Kidney glomerular epithelial cell (primary cell): ENCODE measurements at regions not wholly inside any gene's neighbourhood (a gene's known extent, or its start where the extent isn't known, plus 50 kb on each side); places are given as distances from the start of the nearest gene placed in this dataset.

Experiments
- DNase-seq: peaks from one replicate; lab custom pipeline; 2025; lab: John Stamatoyannopoulos, UW

DNA sequence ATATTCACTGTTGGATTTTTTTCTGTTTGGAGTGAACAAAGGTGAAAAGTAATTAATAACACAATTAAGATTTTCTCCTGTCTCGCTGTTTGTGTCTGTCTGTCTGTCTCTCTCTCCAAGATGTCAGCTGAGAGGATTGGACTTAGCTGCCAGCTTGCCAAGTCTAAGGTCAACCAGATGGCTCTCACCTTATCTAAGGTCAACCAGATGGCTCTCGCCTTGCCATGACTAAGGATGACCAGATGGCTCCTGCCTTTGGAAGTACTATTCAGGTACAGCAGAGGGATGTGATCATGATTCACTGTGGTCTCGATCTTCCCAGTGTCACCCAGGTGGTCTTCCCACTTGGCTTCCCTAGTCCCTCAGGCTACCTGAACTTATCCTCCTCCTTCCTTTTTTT is 1436.4 kb downstream of the UQCRFS1 start:
- no peak for DNase-seq

DNA sequence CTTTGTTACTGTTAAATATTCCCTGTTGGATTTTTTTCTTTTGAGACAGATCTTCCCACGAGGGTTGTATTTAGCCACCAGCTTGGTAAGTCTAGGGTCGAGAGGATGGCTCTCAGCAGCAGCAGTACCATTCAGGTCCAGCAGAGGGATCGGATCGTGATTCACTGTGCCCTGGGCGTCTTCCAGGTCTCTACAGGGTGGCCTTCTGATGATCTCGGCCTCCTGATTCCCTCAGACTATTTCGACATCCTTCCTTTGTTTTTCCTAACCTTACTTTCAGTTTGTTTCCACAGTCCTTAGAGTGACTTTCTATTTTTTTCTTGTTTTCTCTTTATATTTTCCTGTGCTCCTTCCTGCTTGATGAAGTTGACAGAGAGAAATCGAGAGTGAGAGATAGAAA is 1436.9 kb downstream of the UQCRFS1 start:
- no peak for DNase-seq

DNA sequence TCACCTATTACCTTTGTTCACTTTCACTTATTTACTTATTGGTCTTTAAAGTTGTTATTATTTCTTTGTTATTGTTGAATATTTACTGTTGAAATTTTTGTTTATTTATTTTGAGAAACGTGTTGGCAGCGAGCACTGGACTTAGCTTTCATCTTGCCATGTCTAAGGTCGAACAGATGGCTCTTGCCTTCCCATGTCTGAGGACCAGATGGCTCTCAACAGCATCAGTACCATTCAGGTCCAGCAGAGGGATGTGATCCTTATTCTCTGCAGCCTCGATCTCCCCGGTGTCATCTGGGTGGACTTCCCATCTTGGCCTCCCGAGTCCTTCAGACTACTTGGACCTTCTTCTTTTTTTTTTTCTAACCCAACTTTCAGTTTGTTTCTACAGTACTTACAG is 1437.6 kb downstream of the UQCRFS1 start:
- no peak for DNase-seq

DNA sequence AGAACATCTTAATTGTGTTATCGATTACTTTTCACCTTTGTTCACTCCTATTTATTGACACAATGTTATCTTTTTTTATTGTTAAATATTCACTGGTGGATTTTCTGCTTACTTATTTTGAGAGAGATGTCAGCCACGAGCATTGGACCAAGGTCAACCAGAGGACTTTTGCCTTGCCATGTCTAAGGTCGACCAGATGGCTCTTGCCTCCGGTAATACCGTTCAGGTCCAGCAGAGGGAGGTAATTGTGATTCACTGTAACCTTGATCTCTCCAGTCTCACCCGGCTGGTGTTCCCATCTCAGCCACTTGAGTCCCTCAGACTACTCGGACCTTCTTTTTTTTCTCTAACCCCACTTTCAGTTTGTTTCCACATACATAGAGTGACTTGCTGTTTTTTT is 1438.1 kb downstream of the UQCRFS1 start:
- no peak for DNase-seq

DNA sequence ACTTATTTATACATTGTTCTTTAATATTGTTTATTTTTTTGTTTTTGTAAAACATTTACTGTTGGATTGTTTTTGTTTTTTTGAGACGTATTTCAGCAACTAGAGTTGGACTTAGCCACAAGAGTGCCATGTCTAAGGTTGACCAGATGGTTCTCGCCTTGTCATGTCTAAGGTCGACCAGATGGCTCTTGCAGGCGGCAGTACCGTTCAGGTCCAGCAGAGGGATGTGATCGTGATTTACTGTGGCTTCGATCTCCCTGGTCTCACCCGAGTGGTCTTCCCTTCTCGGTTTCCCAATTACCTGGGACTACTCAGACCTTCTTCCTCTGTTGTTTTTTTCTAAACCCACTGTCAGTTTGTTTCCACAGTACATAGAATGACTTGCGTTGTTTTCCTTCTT is 1438.6 kb downstream of the UQCRFS1 start:
- no peak for DNase-seq

DNA sequence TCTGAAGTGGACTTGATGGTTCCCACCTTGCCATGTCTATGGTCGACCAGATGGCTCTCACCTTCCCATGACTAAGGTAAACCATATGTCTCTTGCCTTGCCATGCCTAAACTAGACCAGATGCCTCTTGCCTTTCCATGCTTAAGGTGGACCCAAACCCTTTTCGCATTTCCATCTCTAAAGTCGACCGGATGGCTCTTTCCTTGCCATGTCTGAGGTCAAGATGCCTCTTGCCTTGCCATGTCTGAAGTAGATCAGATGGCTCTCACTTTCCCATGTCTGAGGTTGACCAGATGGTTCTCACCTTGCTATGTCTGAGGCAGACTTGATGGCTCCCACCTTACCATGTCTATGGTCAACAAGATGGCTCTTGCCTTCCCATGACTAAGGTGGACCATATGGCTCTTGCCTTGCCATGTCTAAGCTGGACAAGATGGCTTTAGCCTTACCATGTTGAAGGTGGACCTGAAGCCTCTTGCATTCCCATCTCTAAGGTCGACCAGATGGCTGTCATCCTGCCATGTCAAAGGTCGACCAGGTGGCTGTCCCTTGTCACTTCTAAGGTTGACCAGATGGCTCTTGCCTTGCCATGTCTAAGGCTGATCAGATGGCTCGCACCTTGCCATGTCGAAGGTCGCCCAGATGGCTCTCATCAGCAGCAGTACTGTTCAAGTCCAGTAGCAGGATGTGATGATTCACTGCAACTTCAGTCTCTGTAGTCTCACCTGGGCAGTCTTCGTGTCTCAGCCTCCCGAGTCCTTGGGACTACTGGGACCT is 1439.4 kb downstream of the UQCRFS1 start:
- no peak for DNase-seq

DNA sequence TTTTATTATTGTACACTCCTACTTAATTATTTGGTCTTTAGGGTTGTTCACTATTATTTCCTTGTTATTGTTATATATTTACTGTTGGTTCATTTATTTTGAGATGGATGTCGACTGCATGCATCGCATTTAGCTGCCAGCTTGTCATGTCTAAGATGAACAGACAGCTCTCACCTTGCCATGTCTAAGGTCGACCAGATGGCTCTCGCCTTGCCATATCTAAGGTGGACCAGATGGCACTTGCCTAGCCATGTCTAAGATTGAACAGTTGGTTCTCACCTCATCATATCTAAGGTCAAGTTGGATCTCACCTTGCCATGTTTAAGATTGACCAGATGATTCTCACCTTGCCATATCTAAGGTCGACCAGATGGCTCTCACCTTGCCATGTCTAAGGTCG is 1440.9 kb downstream of the UQCRFS1 start:
- no peak for DNase-seq

DNA sequence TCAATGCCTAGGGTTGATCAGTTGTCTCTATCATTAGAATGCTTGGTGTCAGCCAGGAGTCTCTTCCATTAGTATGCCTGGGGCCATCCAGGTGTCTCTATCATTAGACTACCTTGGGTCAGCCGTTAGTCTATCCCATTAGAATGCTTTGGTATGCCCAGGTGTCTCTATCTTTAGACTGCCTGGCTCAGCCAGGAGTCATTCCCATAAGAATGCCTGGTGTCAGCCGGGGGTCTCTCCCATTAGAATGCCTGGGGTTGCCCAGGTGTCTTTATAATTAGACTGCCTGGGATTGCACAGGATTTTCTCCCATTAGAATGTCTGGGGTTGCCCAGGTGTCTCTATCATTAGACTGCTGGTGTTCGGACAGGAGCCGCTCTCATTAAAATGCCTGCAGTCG is 1442.9 kb downstream of the UQCRFS1 start:
- DNase-seq, result no peak

DNA sequence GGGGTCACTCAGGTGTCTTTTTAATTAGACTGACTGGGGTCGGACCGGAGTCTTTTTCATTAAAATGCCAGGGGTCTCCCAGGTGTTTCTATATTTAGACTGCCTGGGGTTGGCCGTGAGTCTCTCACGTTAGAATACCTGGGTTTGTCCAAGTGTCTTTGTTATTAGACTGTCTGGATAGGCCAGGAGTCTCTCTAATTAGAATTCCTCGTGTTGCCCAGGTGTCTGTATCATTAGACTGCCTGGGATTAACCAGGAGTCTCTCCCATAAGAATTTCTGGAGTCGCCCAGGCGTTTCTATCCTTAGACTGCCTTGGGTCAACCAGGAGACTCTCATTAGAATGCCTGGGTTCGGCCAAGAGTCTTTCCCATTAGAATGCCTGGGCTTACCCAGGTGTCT is 1445.7 kb downstream of the UQCRFS1 start:
- DNase-seq, result no peak

DNA sequence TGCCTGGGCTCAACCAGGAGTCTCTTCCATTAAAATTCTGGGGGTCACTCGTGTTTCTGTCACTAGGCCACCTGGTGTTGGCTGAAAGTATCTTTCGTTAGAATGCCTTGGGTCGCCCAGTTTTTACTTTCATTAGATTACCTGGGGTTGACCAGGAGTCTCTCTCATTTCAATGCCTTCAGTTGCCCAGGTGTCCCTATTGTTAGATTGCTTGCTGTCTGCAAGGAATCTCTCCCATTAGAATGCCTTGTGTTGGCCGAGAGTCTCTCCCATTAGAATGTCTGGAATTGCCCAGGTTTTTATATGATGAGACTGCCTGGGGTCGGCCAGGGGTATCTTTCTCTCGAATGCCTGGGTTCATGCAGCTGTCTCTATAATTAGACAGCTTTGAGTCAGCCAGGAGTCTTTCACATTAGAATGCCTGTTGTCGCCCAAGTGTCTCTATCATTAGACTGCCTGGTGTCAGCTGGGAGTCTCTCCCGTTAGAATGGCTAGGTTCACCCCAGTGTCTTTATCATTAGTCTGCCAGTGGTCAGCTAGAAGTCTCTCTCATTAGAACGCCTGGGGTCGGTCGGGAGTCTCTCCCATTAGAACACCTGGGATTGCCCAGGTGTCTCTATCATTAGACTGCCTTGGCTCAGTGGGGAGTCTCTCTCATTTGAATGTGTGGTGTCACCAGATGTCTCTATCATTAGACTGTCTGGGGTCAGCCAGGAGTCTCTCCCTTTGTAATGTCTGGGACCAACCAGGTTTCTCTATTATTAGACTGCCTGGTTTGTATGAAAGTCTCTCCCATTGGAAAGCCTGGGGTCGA is 1446.8 kb downstream of the UQCRFS1 start:
- DNase-seq, result no peak

DNA sequence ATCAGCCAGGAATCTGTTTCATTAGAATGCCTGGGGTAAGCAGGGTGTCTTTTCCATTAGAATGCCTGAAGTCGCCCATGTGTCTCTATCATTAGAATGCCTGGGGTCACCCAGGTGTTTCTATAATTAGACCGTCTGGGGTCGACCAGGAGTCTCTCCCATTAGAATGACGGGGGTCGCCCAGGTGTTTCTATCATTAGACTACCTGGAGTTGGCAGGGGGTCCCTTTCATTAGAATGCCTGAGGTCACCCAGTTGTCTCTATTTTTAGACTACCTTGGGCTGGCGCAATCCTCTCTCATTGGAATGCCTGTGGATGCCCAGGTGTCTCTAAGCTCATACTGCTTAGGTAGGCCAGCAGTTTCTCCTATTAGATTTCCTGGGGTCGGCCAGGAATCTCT is 1447.6 kb downstream of the UQCRFS1 start:
- no peak for DNase-seq

DNA sequence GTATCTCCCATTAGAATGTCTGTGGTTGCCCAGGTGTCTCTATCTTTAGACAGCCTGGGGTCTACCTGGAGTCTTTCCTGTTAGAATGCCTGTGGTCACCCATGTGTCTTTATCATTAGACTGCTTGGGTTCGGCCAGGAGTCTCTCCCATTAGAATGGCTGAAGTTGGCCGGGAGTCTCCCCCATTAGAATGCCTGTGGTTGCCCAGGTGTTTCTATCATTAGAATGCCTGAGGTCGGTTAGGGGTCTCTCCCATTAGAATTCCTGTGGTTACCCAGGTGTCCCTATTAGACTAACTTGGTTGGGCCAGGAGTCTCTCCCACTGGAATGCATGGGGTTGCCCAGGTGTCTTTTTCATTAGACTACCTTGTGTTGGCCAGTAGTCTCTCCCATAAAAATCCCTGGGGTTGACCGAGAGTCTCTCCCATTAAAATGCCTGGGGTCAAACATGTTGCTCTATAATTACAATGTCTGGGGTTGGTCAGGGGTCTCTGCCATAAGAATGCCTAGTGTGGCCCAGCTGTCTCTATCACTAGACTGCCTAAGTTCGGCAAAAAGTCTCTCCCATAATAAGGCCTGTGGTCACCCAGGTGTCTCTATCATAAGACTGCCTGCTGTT is 1448.7 kb downstream of the UQCRFS1 start:
- no peak for DNase-seq

DNA sequence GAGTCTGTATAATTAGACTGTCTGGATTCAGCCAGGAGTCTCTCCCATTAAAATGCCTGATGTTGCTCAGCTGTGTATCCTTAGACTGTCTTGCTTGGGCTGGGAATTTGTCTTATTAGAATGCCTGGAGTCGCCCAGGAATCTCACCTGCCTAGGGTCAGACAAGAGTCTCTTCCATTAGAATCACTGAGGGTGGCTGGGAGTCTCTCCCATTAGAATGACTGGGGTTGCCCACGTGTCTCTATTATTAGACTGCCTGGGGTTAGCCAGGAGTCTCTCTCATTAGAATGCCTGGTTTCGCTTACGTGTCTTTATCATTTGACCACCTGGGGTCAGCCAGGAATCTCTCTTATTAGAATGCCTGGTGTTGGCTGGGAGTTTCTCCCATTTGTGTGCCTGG is 1450.0 kb downstream of the UQCRFS1 start:
- no peak for DNase-seq

DNA sequence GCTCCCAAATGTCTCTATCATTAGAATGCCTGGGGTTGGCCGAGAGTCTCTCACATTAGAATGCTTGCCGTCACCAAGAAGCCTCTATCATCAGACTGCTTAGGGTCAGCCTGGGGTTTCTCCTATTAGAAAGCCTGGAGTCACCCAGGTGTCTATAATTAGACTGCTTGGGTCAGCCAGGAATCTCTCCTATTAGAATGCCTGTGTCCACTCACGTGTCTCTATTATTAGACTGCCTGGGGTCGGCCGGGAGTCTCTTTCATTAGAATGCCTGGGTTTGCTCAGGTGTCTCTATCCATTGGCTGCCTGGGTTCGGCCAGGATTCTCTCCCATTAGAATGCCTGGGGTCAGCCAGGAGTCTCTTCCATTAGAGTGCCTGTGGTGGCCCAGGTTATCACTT is 1453.1 kb downstream of the UQCRFS1 start:
- no peak for DNase-seq

DNA sequence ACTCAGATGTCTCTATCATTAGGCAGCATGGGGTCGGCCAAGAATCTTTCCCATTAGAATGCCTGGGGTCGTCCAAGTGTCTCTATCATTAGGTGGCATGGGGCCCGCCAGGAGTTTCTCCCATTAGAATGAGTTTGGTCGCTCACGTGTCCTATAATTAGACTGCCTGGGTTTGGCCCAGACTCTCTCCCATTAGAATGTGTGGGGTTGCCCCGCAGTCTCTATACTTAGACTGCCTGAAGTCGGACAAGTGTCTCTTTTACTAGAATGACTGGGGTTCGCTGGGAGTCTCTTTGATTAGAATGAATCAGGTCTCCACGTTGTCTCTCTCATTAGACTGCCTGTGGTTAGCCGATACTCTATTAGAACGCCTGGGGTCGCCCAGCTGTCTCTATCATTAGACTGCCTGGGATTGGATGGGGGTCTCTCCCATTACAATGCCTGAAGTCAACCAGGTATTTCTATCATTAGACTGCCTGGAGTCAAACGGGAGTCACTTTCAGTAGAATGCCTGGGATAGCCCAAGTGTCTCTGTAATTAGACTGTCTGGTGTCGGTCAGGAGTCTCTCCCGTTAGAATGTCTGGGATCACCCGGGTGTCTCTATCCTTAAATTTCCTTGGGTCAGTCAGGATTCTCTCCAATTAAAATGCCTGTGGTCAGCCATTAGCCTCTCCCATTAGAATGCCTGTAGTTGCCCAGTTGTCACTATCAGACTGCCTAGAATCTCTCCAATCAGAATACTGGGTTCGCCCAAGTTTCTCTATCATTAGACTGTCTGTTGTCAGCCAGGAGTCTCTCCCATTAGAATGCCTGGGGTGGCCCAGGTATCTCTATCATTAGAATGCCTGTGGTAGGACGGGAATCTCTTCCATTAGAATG is 1454.1 kb downstream of the UQCRFS1 start:
- no peak for DNase-seq

DNA sequence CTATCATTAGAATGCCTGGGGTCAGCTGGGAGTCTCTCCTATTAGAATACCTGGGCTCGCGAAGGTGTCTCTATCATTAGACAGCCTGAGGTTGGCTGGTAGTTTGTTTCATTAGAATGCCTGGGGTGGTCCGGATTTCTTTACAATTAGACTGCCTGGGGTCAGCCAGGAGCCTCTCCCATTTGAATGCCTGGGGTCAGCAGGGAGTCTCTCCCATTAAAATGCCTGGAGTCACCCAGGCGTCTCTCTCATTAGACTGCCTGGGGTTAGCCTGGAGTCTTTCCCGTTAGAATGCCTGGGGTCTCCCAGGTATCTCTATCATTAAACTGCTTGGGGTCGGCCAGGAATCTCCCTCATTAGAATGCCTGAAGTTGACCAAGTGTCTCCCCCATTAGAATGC is 1458.3 kb downstream of the UQCRFS1 start:
- no peak for DNase-seq

DNA sequence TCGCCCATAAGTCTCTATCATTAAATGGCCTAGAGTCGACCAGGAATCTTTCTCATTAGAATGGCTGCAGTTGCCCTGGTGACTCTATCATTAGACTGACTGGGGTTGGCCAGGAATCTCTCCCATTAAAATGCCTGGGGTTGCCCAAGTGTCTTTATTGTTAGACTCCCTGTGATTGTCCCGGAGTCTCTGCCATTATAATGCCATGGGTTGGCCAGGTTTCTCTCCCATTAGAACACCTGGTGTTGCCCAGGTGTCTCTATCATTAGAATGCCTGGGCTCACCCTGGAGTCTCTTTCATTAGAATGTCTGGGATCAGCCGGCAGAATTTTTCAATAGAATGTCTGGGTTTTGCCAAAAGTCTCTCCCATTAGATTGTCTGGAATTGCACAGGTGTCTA is 1459.3 kb downstream of the UQCRFS1 start:
- no peak for DNase-seq

DNA sequence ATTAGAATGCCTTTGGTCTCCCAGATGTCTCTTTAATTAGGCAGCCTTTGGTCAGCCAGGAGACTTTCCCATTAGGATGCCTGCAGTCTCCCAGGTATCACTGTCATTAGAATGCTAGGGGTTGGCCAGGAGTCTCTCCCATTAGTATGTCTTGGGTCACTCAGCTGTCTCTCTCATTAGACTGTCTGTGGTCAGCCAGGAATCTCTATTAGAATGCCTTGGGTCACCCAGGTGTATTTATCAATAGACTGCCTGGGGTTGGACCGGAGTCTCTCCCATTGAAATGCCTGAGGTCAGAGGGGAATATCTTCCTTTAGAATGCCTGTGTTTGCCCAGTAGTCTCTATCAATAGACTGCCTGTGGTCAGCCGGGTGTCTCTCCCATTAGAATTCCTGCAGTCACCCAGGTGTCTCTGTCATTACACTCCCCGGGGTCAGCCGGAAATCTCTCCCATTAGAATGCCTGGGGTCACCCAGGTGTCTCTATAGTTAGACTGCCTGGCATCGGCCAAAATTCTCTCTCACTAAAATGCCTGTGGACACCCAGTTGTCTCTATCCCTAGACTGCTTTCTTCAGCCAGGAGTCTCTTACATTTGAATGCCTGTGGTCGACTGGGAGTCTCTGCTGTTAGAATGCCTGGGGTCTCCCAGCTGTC is 1460.3 kb downstream of the UQCRFS1 start:
- no peak for DNase-seq

DNA sequence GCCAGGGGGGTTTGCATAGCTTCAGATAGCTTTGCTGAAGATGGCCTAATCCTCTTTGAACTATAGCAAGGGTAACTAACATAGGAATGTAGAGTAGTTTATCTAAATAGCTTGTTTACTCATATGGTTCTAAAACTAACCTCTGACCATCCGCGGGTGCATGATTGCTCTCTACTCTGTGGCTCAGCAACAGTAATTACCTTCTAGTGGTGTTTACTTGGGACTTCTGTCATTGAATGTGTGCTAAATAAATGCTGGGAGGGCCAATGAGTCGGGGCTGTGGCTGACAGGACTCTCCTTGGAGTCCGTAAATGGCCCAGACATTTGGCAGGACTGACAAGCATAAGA is 1461.9 kb downstream of the UQCRFS1 start:
- no peak for DNase-seq

DNA sequence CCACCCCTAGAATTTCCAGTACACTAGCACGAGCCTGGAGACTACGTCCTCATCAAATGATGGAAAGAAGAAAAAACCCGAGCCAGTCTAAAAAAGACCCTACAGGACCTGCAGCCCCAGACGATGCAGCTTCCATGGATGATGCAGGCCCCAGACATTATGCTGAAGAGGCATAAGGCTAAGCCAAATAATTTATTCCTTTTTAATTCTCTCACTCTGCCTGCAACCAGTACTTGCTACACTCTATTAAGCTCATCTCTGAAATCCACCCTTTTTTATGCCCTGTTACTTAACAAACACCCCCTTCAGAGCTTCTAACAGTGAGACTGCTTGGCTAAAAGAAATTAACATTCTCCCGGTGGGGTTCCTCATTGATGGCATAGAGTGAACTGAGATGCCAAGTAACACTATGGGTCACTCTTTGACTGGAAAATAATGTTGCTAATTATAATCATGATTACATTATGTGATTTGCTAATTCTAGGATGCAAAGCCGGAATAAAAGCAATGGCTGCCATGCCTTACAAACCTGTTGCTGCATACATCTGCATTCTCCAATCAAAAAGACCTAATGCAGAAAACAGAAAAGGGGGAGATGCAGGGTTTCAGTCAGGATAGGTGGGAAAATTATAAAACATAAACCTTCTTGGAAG is 1462.4 kb downstream of the UQCRFS1 start:
- DNase-seq, result no peak

DNA sequence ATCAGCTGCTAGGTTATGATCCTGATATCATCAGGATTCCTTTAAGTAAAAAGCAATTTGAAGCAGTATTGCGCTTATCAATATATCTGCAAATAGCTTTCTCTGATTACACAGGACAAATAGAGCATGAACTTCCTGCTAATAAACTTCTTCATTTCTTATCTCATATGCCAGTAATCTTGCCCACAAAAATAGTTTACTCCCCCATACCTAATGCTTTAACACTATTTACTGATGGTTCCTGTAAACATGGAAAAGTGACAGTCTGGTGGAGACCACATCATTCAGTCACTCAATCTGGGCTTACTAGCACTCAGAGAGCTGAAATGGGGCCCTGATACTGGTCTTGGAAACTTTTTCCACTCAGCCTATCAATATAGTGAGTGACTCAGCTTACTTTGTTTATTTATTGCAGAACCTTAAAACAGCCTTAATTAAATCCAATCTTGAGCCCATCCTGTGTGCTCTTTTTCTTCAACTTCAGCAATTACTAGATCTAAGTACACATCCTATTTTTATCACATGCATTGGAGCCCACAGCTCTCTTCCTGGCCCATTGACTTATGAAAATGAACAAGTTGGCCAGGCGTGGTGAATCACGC is 1464.3 kb downstream of the UQCRFS1 start:
- no peak for DNase-seq
